Lower leg skin (tissue), 3 donors: ENCODE measurements at regions not wholly inside any gene's neighbourhood (a gene's known extent, or its start where the extent isn't known, plus 50 kb on each side); places are given as distances from the start of the nearest gene placed in this dataset.

Source experiments
- POLR2A ChIP-seq, 2 donors: fragments of 450-650 bp; IDR thresholded peaks; one replicate each; pipeline ENCODE4 v1.6.1; 2016 to 2017; ENCODE audit warnings: antibody characterized with exemption in 2 of 2, mild to moderate bottlenecking in 1 of 2, moderate library complexity in 1 of 2
- TF ChIP-seq, protein P1 (sequence below), 3 donors: fragments of 450-650 bp; IDR thresholded peaks; one replicate each; pipeline ENCODE4 v1.5.1; 2016; ENCODE audit warnings: antibody characterized with exemption in 3 of 3, mild to moderate bottlenecking in 3 of 3, moderate library complexity in 2 of 3

DNA sequence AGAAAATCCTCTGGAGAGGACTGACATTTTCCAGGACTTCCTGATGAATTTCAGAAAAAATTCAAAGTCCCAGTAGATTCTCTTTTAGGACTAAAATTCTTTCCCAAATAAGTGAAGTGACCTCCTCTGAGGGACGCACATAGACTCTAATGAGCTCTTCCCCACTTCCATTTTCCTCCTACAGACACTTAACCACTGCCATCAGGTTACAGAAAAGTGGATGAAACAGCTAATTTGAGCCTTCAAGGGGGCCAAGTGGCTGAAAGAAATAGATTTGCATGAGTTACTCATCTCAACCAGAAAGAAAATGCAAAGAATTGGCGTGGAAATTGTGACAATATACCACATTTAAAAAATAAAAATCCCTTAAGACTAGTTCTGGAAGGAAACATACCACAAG is 185.3 kb upstream of the EDNRB start:
- TF ChIP-seq, protein P1, sequence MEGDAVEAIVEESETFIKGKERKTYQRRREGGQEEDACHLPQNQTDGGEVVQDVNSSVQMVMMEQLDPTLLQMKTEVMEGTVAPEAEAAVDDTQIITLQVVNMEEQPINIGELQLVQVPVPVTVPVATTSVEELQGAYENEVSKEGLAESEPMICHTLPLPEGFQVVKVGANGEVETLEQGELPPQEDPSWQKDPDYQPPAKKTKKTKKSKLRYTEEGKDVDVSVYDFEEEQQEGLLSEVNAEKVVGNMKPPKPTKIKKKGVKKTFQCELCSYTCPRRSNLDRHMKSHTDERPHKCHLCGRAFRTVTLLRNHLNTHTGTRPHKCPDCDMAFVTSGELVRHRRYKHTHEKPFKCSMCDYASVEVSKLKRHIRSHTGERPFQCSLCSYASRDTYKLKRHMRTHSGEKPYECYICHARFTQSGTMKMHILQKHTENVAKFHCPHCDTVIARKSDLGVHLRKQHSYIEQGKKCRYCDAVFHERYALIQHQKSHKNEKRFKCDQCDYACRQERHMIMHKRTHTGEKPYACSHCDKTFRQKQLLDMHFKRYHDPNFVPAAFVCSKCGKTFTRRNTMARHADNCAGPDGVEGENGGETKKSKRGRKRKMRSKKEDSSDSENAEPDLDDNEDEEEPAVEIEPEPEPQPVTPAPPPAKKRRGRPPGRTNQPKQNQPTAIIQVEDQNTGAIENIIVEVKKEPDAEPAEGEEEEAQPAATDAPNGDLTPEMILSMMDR (IDR thresholded peaks at IDR 0.05), result no peak
- no peak for TF ChIP-seq POLR2A (IDR thresholded peaks at IDR 0.05)
